NCI-H748 (cell line): ENCODE measurements at regions not wholly inside any gene's neighbourhood (a gene's known extent, or its start where the extent isn't known, plus 50 kb on each side); places are given as distances from the start of the nearest gene placed in this dataset.
"Not testable (repeated sequence)": the region's sequence is repeated elsewhere in the genome, so short reads cannot be mapped to it uniquely, and the experiment has no call there.

Experiments
- DNase-seq: peaks from one replicate; lab custom pipeline; 2025; ENCODE audit not compliant: unreplicated experiment; lab: John Stamatoyannopoulos, UW

- DNase-seq: no peak
Observed at GRCh38 chr20:2203436-2203835, 92.4 kb upstream of the TGM3 start.

- no peak for DNase-seq
Observed at GRCh38 chr20:2204021-2204420, 91.8 kb upstream of the TGM3 start.

GRCh38 chr20:2206957-2207769 lies 88.6 kb upstream of the TGM3 start:
- peak; percentile 97 for DNase-seq

- no peak for DNase-seq
Observed at GRCh38 chr20:2207770-2208097, 88.1 kb upstream of the TGM3 start.

GRCh38 chr20:2208897-2209296 lies 86.9 kb upstream of the TGM3 start:
- no peak for DNase-seq

- DNase-seq: no peak
Observed at GRCh38 chr20:2210646-2211552, 84.9 kb upstream of the TGM3 start.

- no peak for DNase-seq
Observed at GRCh38 chr20:2212456-2213015, 83.3 kb upstream of the TGM3 start.

- DNase-seq: no peak
Observed at GRCh38 chr20:2213401-2213800, 82.4 kb upstream of the TGM3 start.

GRCh38 chr20:2217857-2218539 lies 77.8 kb upstream of the TGM3 start:
- no peak for DNase-seq

GRCh38 chr20:2219481-2220006 lies 76.3 kb upstream of the TGM3 start:
- no peak for DNase-seq

- DNase-seq: no peak
Observed at GRCh38 chr20:2220298-2220697, 75.5 kb upstream of the TGM3 start.

GRCh38 chr20:2221921-2222320 lies 73.9 kb upstream of the TGM3 start:
- DNase-seq: no peak

GRCh38 chr20:2223558-2224367 lies 72.0 kb upstream of the TGM3 start:
- no peak for DNase-seq

GRCh38 chr20:2224368-2224639 lies 71.5 kb upstream of the TGM3 start:
- no peak for DNase-seq

- DNase-seq: not testable (repeated sequence)
Observed at GRCh38 chr20:2227285-2227684, 68.5 kb upstream of the TGM3 start.

- no peak for DNase-seq
Observed at GRCh38 chr20:2227861-2228260, 67.9 kb upstream of the TGM3 start.

GRCh38 chr20:2228926-2229325 lies 66.9 kb upstream of the TGM3 start:
- no peak for DNase-seq

- DNase-seq: no peak
Observed at GRCh38 chr20:2230726-2231488, 64.9 kb upstream of the TGM3 start.

- DNase-seq: no peak
Observed at GRCh38 chr20:2231701-2232100, 64.1 kb upstream of the TGM3 start.
